22Rv1 (cell line): ENCODE measurements at regions not wholly inside any gene's neighbourhood (a gene's known extent, or its start where the extent isn't known, plus 50 kb on each side); places are given as distances from the start of the nearest gene placed in this dataset.

Source experiments
- ZFX ChIP-seq: fragments of 450-650 bp; IDR thresholded peaks from 2 replicates; pipeline ENCODE4 v1.6.1; 2017; ENCODE audit warnings: antibody characterized with exemption, borderline replicate concordance
- TF ChIP-seq, protein P1 (sequence below): fragments of 450-650 bp; IDR thresholded peaks from 2 replicates; pipeline ENCODE4 v1.5.1; 2017; ENCODE audit warnings: mild to moderate bottlenecking

DNA sequence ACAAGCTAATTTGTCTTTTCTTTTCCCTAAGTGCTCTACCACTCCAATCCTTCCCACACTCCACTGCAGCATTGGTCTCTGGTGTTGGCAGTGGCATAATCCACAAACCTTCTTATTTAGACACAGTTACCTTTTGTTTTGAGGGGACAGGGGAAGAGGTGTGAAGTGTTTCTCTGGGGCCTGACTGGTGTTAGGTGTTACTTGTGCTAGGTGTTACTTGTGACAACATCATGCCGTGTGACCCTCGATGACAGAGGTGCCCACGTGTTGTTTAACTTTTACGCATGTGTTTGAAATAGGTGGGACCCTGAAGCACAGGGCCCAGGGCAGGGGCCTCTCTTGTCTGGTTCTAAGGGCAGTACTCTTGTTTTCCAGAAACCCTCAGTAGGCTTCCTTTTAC lies 70.5 kb upstream of the SPRY4 start:
- TF ChIP-seq, protein P1, sequence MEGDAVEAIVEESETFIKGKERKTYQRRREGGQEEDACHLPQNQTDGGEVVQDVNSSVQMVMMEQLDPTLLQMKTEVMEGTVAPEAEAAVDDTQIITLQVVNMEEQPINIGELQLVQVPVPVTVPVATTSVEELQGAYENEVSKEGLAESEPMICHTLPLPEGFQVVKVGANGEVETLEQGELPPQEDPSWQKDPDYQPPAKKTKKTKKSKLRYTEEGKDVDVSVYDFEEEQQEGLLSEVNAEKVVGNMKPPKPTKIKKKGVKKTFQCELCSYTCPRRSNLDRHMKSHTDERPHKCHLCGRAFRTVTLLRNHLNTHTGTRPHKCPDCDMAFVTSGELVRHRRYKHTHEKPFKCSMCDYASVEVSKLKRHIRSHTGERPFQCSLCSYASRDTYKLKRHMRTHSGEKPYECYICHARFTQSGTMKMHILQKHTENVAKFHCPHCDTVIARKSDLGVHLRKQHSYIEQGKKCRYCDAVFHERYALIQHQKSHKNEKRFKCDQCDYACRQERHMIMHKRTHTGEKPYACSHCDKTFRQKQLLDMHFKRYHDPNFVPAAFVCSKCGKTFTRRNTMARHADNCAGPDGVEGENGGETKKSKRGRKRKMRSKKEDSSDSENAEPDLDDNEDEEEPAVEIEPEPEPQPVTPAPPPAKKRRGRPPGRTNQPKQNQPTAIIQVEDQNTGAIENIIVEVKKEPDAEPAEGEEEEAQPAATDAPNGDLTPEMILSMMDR = no peak
- no peak for TF ChIP-seq ZFX
